SK-N-SH treated with all-trans-retinoic acid at 6 μM for 48 hours (cell line): ENCODE measurements at regions not wholly inside any gene's neighbourhood (a gene's known extent, or its start where the extent isn't known, plus 50 kb on each side); places are given as distances from the start of the nearest gene placed in this dataset.

Experiments used
- ATAC-seq: fragments of 200-7000 bp; cut with Tn5 transposase; 3 replicates; pipeline ENCODE4 v1.9.1; 2020; ENCODE audit warnings: mild to moderate bottlenecking, moderate library complexity
- ARNTL ChIP-seq: fragments of 450-650 bp; formaldehyde crosslinking; IDR thresholded peaks from 2 replicates; pipeline ENCODE4 v1.5.0; 2020; ENCODE audit warnings: low read depth, mild to moderate bottlenecking, moderate library complexity, borderline replicate concordance
- BACH2 ChIP-seq: fragments of 250-450 bp; sonication (Bioruptor Pico); IDR thresholded peaks from 2 replicates; pipeline ENCODE4 v1.9.0; 2021; ENCODE audit warnings: mild to moderate bottlenecking, borderline replicate concordance
- CREB5 ChIP-seq: fragments of 250-450 bp; sonication (Bioruptor Pico); IDR thresholded peaks from 2 replicates; pipeline ENCODE4 v1.5.1; 2020; ENCODE audit warnings: low read depth, mild to moderate bottlenecking, moderate library complexity
- CSDC2 ChIP-seq: fragments of 250-450 bp; sonication (Bioruptor Pico); IDR thresholded peaks from 2 replicates; pipeline ENCODE4 v1.5.0; 2020; ENCODE audit warnings: mild to moderate bottlenecking, moderate library complexity
- CSRNP3 ChIP-seq: fragments of 250-450 bp; sonication (Bioruptor Pico); IDR thresholded peaks from 2 replicates; pipeline ENCODE4 v1.5.1; 2021; ENCODE audit warnings: mild to moderate bottlenecking, moderate library complexity
- GLIS3 ChIP-seq: fragments of 250-450 bp; sonication (Bioruptor Pico); IDR thresholded peaks from 2 replicates; pipeline ENCODE4 v1.5.0; 2020; ENCODE audit warnings: mild to moderate bottlenecking, moderate library complexity
- ISL1 ChIP-seq: fragments of 250-450 bp; sonication (Bioruptor Pico); IDR thresholded peaks from 2 replicates; pipeline ENCODE4 v2.1.2; 2022; ENCODE audit warnings: mild to moderate bottlenecking, moderate library complexity
- PATZ1 ChIP-seq: fragments of 250-450 bp; sonication (Bioruptor Pico); IDR thresholded peaks from 2 replicates; pipeline ENCODE4 v1.8.0; 2020; ENCODE audit warnings: mild to moderate bottlenecking, moderate library complexity, borderline replicate concordance
- POU6F1 ChIP-seq: fragments of 250-450 bp; sonication (Bioruptor Pico); IDR thresholded peaks from 2 replicates; pipeline ENCODE4 v1.8.0; 2021; ENCODE audit warnings: low read depth, mild to moderate bottlenecking, moderate library complexity, borderline replicate concordance
- RARB ChIP-seq: fragments of 250-450 bp; sonication (Bioruptor Pico); IDR thresholded peaks from 2 replicates; pipeline ENCODE4 v1.8.0; 2021; ENCODE audit warnings: mild to moderate bottlenecking, moderate library complexity
- SNAI2 ChIP-seq: fragments of 250-450 bp; sonication (Bioruptor Pico); IDR thresholded peaks from 2 replicates; pipeline ENCODE4 v1.5.0; 2020; ENCODE audit warnings: mild to moderate bottlenecking, moderate library complexity
- TCF4 ChIP-seq: fragments of 250-450 bp; sonication (Bioruptor Pico); IDR thresholded peaks from 2 replicates; pipeline ENCODE4 v1.8.0; 2021; ENCODE audit warnings: mild to moderate bottlenecking, moderate library complexity, borderline replicate concordance
- TOX ChIP-seq: fragments of 250-450 bp; sonication (Bioruptor Pico); IDR thresholded peaks from 2 replicates; pipeline ENCODE4 v1.8.0; 2021; ENCODE audit warnings: mild to moderate bottlenecking, moderate library complexity, borderline replicate concordance
- TSHZ2 ChIP-seq: fragments of 250-450 bp; sonication (Bioruptor Pico); IDR thresholded peaks from 2 replicates; pipeline ENCODE4 v1.5.0; 2020; ENCODE audit warnings: mild to moderate bottlenecking, moderate library complexity
- ZC3H10 ChIP-seq: fragments of 250-450 bp; sonication (Bioruptor Pico); IDR thresholded peaks from 2 replicates; pipeline ENCODE4 v1.5.1; 2021; ENCODE audit warnings: mild to moderate bottlenecking, moderate library complexity
- ZFP3 ChIP-seq: fragments of 250-450 bp; sonication (Bioruptor Pico); IDR thresholded peaks from 2 replicates; pipeline ENCODE4 v1.5.0; 2020; ENCODE audit warnings: mild to moderate bottlenecking, moderate library complexity
- ZFP30 ChIP-seq: fragments of 450-650 bp; formaldehyde crosslinking; IDR thresholded peaks from 2 replicates; pipeline ENCODE4 v1.5.0; 2022; ENCODE audit warnings: mild to moderate bottlenecking, moderate library complexity
- ZNF565 ChIP-seq: fragments of 450-650 bp; formaldehyde crosslinking; conservative IDR thresholded peaks from 2 replicates; pipeline ENCODE4 v1.5.0; 2020; ENCODE audit warnings: low read depth, mild to moderate bottlenecking, moderate library complexity
- ZNF70 ChIP-seq: fragments of 450-650 bp; formaldehyde crosslinking; IDR thresholded peaks from 2 replicates; pipeline ENCODE4 v1.5.0; 2020; ENCODE audit warnings: mild to moderate bottlenecking, moderate library complexity
- ZNF8 ChIP-seq: fragments of 450-650 bp; formaldehyde crosslinking; IDR thresholded peaks from 2 replicates; pipeline ENCODE4 v1.5.0; 2020; ENCODE audit warnings: mild to moderate bottlenecking, moderate library complexity

GRCh38 chr9:73280113-73280512 lies 128.4 kb downstream of the ANXA1 start:
- no peak for ATAC-seq
- TF ChIP-seq ZFP3 (CRISPR knock-in tag), result no peak
- no peak for TF ChIP-seq ZNF70 (CRISPR knock-in tag)
- TF ChIP-seq ZNF8, result no peak
- TF ChIP-seq TOX, result no peak
- TF ChIP-seq CREB5 (CRISPR knock-in tag), result no peak
- TF ChIP-seq ARNTL, result no peak
- no peak for TF ChIP-seq TCF4
- no peak for TF ChIP-seq RARB (CRISPR knock-in tag)

GRCh38 chr9:73284377-73284776 lies 132.7 kb downstream of the ANXA1 start:
- no peak for TF ChIP-seq SNAI2
- TF ChIP-seq TCF4, result no peak
- TF ChIP-seq TSHZ2 (CRISPR knock-in tag), result no peak
- no peak for TF ChIP-seq ZC3H10 (CRISPR knock-in tag)
- TF ChIP-seq PATZ1 (CRISPR knock-in tag), result no peak
- no peak for TF ChIP-seq RARB (CRISPR knock-in tag)
- TF ChIP-seq ZNF565 (CRISPR knock-in tag), result no peak
- no peak for TF ChIP-seq ZFP30 (CRISPR knock-in tag)
- TF ChIP-seq ISL1 (CRISPR knock-in tag), result no peak
- no peak for ATAC-seq

GRCh38 chr9:73294336-73294735 lies 142.7 kb downstream of the ANXA1 start:
- no peak for ATAC-seq
- TF ChIP-seq CREB5 (CRISPR knock-in tag), result no peak
- TF ChIP-seq GLIS3 (CRISPR knock-in tag), result no peak
- no peak for TF ChIP-seq ISL1 (CRISPR knock-in tag)
- TF ChIP-seq CSDC2 (CRISPR knock-in tag), result no peak

- ATAC-seq, result no peak
- TF ChIP-seq BACH2 (CRISPR knock-in tag) (no peak), PATZ1 (CRISPR knock-in tag) (no peak), CSDC2 (CRISPR knock-in tag) (no peak), CREB5 (CRISPR knock-in tag) (no peak), CSRNP3 (CRISPR knock-in tag) (no peak), TSHZ2 (CRISPR knock-in tag) (no peak), POU6F1 (CRISPR knock-in tag) (no peak)
Observed at GRCh38 chr9:73325983-73326382, 174.3 kb downstream of the ANXA1 start.
